GM23338 (cell line): ENCODE measurements at regions not wholly inside any gene's neighbourhood (a gene's known extent, or its start where the extent isn't known, plus 50 kb on each side); places are given as distances from the start of the nearest gene placed in this dataset.

Source experiments
- ATAC-seq: fragments of 200-7000 bp; cut with Tn5 transposase; 3 replicates; pipeline ENCODE4 v1.9.1; 2020
- DNase-seq: peaks from one replicate; pipeline ENCODE4 v3.0.0-alpha.2; 2015; ENCODE audit warnings: low spot score
- H2AFZ ChIP-seq: fragments of 200-600 bp; sonication (generic); 2 replicates; pipeline ENCODE4 v1.8.0; 2016; ENCODE audit warnings: antibody characterized with exemption, mild to moderate bottlenecking, moderate library complexity
- H3F3A ChIP-seq: fragments of 200-600 bp; sonication (generic); replicated peaks from 2 replicates; pipeline ENCODE4 v1.8.0; 2017; ENCODE audit warnings: antibody characterized with exemption, mixed run types, low read depth
- H3K27ac ChIP-seq: fragments of 200-600 bp; sonication (generic); 2 replicates; pipeline ENCODE4 v1.6.1; 2016; ENCODE audit warnings: low read depth
- H3K27me3 ChIP-seq: fragments of 200-600 bp; sonication (generic); 2 replicates; pipeline ENCODE4 v1.8.0; 2016; ENCODE audit warnings: mild to moderate bottlenecking, mixed run types, moderate library complexity; ENCODE audit not compliant: insufficient read depth
- H3K36me3 ChIP-seq: fragments of 200-600 bp; sonication (generic); 2 replicates; pipeline ENCODE4 v1.8.0; 2016; ENCODE audit warnings: mild to moderate bottlenecking; ENCODE audit not compliant: insufficient read depth
- H3K4me1 ChIP-seq: fragments of 200-600 bp; sonication (generic); 2 replicates; pipeline ENCODE4 v1.8.0; 2016; ENCODE audit warnings: mild to moderate bottlenecking, moderate library complexity; ENCODE audit not compliant: insufficient read depth
- H3K4me2 ChIP-seq: fragments of 200-600 bp; sonication (generic); 2 replicates; pipeline ENCODE4 v1.7.1; 2017; ENCODE audit warnings: mixed run types
- H3K4me3 ChIP-seq: fragments of 200-600 bp; sonication (generic); 2 replicates; pipeline ENCODE4 v1.6.1; 2016; ENCODE audit warnings: mixed run types
- H3K79me2 ChIP-seq: fragments of 200-600 bp; sonication (generic); replicated peaks from 2 replicates; pipeline ENCODE4 v1.8.0; 2017; ENCODE audit warnings: mild to moderate bottlenecking; ENCODE audit not compliant: insufficient read depth
- H3K9me2 ChIP-seq: fragments of 200-600 bp; sonication (generic); 2 replicates; pipeline ENCODE4 v1.8.0; 2017; ENCODE audit not compliant: insufficient read depth
- H4K20me1 ChIP-seq: fragments of 200-600 bp; sonication (generic); replicated peaks from 2 replicates; pipeline ENCODE4 v1.8.0; 2017; ENCODE audit warnings: mild to moderate bottlenecking; ENCODE audit not compliant: insufficient read depth
- H3K27ac Mint-ChIP-seq: 2 replicates; pipeline ENCODE4 v1.8.0; 2020; ENCODE audit warnings: inconsistent platforms, mild to moderate bottlenecking, moderate library complexity, mixed read lengths
- H3K27me3 Mint-ChIP-seq: 3 replicates; pipeline ENCODE4 v1.8.0; 2022; ENCODE audit warnings: low read depth, mild to moderate bottlenecking, moderate library complexity, mixed read lengths, inconsistent platforms; ENCODE audit not compliant: insufficient read depth, poor library complexity
- H3K36me3 Mint-ChIP-seq: 3 replicates; pipeline ENCODE4 v1.8.0; 2021; ENCODE audit warnings: low read depth, mild to moderate bottlenecking, inconsistent platforms, moderate library complexity, mixed read lengths
- H3K4me1 Mint-ChIP-seq: 3 replicates; pipeline ENCODE4 v1.8.0; 2020; ENCODE audit warnings: mild to moderate bottlenecking, inconsistent platforms, mixed read lengths
- H3K4me3 Mint-ChIP-seq: 3 replicates; pipeline ENCODE4 v1.8.0; 2021; ENCODE audit warnings: moderate library complexity, mild to moderate bottlenecking, inconsistent platforms, mixed read lengths
- H3K9me3 Mint-ChIP-seq: 3 replicates; pipeline ENCODE4 v1.8.0; 2020; ENCODE audit warnings: moderate library complexity, mild to moderate bottlenecking, inconsistent platforms, mixed read lengths
- CREB1 ChIP-seq: fragments of 250-450 bp; sonication (Bioruptor Pico); IDR thresholded peaks from 2 replicates; pipeline ENCODE4 v1.5.0; 2020; ENCODE audit warnings: low read depth, mild to moderate bottlenecking, moderate library complexity
- ETS1 ChIP-seq: IDR thresholded peaks from 2 replicates; pipeline ENCODE4 v1.6.1; 2016; ENCODE audit warnings: antibody characterized with exemption
- EZH2 ChIP-seq: fragments of 200-600 bp; sonication (generic); IDR thresholded peaks from one replicate; pipeline ENCODE4 v1.8.0; 2017; ENCODE audit warnings: antibody characterized with exemption, mild to moderate bottlenecking, low read depth; ENCODE audit not compliant: unreplicated experiment
- EZH2phosphoT487 ChIP-seq: fragments of 200-600 bp; sonication (generic); IDR thresholded peaks from one replicate; pipeline ENCODE4 v1.8.1; 2018; ENCODE audit warnings: antibody characterized with exemption; ENCODE audit not compliant: unreplicated experiment
- JUNB ChIP-seq: IDR thresholded peaks from one replicate; pipeline ENCODE4 v1.6.1; 2016; ENCODE audit warnings: antibody characterized with exemption; ENCODE audit not compliant: unreplicated experiment
- NANOG ChIP-seq: IDR thresholded peaks from 2 replicates; pipeline ENCODE4 v1.6.1; 2016; ENCODE audit warnings: antibody characterized with exemption, borderline replicate concordance
- POLR2AphosphoS5 ChIP-seq: IDR thresholded peaks from 2 replicates; pipeline ENCODE4 v1.6.1; 2016; ENCODE audit warnings: antibody characterized with exemption, low read depth
- REST ChIP-seq: IDR thresholded peaks from one replicate; pipeline ENCODE4 v1.6.1; 2018; ENCODE audit warnings: antibody characterized with exemption; ENCODE audit not compliant: unreplicated experiment
- STAT1 ChIP-seq: IDR thresholded peaks from one replicate; pipeline ENCODE4 v1.6.1; 2016; ENCODE audit warnings: antibody characterized with exemption; ENCODE audit not compliant: unreplicated experiment
- ZNF114 ChIP-seq: fragments of 250-450 bp; sonication (Bioruptor Pico); IDR thresholded peaks from 2 replicates; pipeline ENCODE4 v1.5.0; 2020; ENCODE audit warnings: mild to moderate bottlenecking, moderate library complexity
- ZNF331 ChIP-seq: fragments of 250-450 bp; sonication (Bioruptor Pico); IDR thresholded peaks from 2 replicates; pipeline ENCODE4 v1.5.0; 2020; ENCODE audit warnings: low read depth, mild to moderate bottlenecking, moderate library complexity
- ZNF462 ChIP-seq: fragments of 250-450 bp; sonication (Bioruptor Pico); IDR thresholded peaks from 2 replicates; pipeline ENCODE4 v1.5.0; 2020; ENCODE audit warnings: mild to moderate bottlenecking, moderate library complexity

GRCh38 chr14:89621009-89621421 lies 204.0 kb upstream of the FOXN3 start (continued):
- no peak for TF ChIP-seq ZNF462
- no peak for TF ChIP-seq EZH2phosphoT487
- TF ChIP-seq NANOG: no peak
- TF ChIP-seq ZNF114 (CRISPR knock-in tag): no peak
- TF ChIP-seq ZNF331 (CRISPR knock-in tag): no peak

GRCh38 chr14:89620436-89620835 lies 203.4 kb upstream of the FOXN3 start:
- Histone ChIP-seq H3K4me1 (peaks cover 29% of the 10 kb centered on the region), H3K9me2 (peaks cover 4% of the 10 kb centered on the region; the same call in 1 of the 2 replicates), H3K4me2 (peak overlapping the region; percentile 67), H2AFZ (peak overlapping the region; percentile 19; the same call in 1 of the 2 replicates), H3K27ac (peak overlapping the region; percentile 92; the same call in 1 of the 2 replicates), H3K36me3 (no peaks in the 10 kb centered on the region), H3K4me3 (0 out of 2 replicates have a peak overlapping the region, but pooled peaks have one; percentile 67), H3K79me2 (peaks cover 29% of the 10 kb centered on the region), H4K20me1 (no peaks in the 10 kb centered on the region), H3F3A (0 out of 2 replicates have a peak, but pooled peaks cover 16% of the 10 kb centered on the region), H3K27me3 (no peaks in the 10 kb centered on the region)
- H3K4me1 Mint-ChIP-seq: peaks cover 55% of the 10 kb centered on the region
- ATAC-seq (no peak), DNase-seq (no peak)
- H3K27me3 Mint-ChIP-seq: peaks cover 13% of the 10 kb centered on the region
- peak overlapping the region; percentile 87; the same call in 2 of the 3 replicates for H3K4me3 Mint-ChIP-seq
- peak overlapping the region; percentile 89 for H3K27ac Mint-ChIP-seq
- 0 out of 3 replicates have a peak, but pooled peaks cover 3% of the 10 kb centered on the region for H3K36me3 Mint-ChIP-seq
- H3K9me3 Mint-ChIP-seq: no peaks in the 10 kb centered on the region; the same call in 2 of the 3 replicates
- TF ChIP-seq ETS1 (no peak), JUNB (no peak), CREB1 (CRISPR knock-in tag) (no peak), ZNF331 (CRISPR knock-in tag) (no peak), EZH2 (no peak), ZNF114 (CRISPR knock-in tag) (no peak), EZH2phosphoT487 (no peak), REST (no peak), POLR2AphosphoS5 (no peak), STAT1 (no peak)
